ENCODE measurements at regions not wholly inside any gene's neighbourhood (a gene's known extent, or its start where the extent isn't known, plus 50 kb on each side); places are given as distances from the start of the nearest gene placed in this dataset.

DNA sequence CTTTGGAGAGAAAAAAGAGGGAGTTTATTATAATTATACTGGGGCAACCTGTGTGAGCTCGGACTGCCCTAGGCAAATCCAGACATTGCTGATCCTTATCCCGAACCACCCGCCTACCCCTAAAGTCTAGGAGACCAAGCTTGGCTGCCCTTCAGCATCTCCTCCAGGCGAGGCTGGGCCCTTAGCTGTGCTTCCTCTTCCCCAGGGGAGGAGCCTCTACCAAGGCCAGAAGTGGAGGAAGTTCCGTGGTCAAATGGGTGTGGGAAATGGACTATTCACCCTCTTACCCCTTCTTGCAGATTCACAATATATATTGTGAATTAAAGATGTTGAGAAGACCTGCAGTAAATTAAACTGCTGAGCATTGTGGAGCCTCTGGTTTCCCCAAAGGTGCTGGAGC, 158.3 kb upstream of the HES1 start (continued):
- TF ChIP-seq ZNF462 (CRISPR knock-in tag; IDR thresholded peaks at IDR 0.05) = no peak
- TF ChIP-seq, protein P1, sequence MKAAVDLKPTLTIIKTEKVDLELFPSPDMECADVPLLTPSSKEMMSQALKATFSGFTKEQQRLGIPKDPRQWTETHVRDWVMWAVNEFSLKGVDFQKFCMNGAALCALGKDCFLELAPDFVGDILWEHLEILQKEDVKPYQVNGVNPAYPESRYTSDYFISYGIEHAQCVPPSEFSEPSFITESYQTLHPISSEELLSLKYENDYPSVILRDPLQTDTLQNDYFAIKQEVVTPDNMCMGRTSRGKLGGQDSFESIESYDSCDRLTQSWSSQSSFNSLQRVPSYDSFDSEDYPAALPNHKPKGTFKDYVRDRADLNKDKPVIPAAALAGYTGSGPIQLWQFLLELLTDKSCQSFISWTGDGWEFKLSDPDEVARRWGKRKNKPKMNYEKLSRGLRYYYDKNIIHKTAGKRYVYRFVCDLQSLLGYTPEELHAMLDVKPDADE (IDR thresholded peaks at IDR 0.05) = no peak
- TF ChIP-seq NANOG (IDR thresholded peaks at IDR 0.05; ENCODE audit: borderline replicate concordance) = no peak
- TF ChIP-seq REST (IDR thresholded peaks at IDR 0.05; ENCODE audit: unreplicated experiment) = no peak
- no peak for TF ChIP-seq ZNF114 (CRISPR knock-in tag; IDR thresholded peaks at IDR 0.05)
